ENCODE measurements at regions not wholly inside any gene's neighbourhood (a gene's known extent, or its start where the extent isn't known, plus 50 kb on each side); places are given as distances from the start of the nearest gene placed in this dataset.

DNA sequence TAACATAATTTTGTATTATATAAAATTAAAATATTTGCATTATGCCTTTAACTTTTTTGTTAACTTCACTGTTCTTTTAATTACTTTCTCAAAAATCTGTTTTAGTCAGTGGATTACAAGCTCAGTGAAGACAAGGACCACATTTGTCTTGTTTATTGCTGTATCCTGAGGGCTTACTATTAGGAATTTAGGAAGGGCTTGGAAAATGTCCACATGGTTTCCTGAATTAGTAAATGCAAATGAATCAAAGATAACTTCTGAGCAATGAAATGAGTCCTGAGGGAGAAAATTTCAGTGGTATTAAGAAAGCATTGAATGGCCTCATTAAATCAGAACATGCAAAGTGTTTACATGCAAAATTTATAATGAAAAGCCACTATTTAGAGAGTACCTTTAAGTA, 1293.2 kb upstream of the GOT2 start:
- H3K4me3 ChIP-seq (ENCODE audit: low read depth, poor library complexity, severe bottlenecking), result no peak overlapping the region
- intact Hi-C loops (cut with DNase I; ENCODE audit: low total_unique reads), result no loop called here
- DNase-seq (ENCODE audit: low spot score in 2 of 2), result no peak
- no peak for TF ChIP-seq POLR2A (IDR thresholded peaks at IDR 0.05)
- TF ChIP-seq, protein P1, sequence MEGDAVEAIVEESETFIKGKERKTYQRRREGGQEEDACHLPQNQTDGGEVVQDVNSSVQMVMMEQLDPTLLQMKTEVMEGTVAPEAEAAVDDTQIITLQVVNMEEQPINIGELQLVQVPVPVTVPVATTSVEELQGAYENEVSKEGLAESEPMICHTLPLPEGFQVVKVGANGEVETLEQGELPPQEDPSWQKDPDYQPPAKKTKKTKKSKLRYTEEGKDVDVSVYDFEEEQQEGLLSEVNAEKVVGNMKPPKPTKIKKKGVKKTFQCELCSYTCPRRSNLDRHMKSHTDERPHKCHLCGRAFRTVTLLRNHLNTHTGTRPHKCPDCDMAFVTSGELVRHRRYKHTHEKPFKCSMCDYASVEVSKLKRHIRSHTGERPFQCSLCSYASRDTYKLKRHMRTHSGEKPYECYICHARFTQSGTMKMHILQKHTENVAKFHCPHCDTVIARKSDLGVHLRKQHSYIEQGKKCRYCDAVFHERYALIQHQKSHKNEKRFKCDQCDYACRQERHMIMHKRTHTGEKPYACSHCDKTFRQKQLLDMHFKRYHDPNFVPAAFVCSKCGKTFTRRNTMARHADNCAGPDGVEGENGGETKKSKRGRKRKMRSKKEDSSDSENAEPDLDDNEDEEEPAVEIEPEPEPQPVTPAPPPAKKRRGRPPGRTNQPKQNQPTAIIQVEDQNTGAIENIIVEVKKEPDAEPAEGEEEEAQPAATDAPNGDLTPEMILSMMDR (IDR thresholded peaks at IDR 0.05), result no peak

DNA sequence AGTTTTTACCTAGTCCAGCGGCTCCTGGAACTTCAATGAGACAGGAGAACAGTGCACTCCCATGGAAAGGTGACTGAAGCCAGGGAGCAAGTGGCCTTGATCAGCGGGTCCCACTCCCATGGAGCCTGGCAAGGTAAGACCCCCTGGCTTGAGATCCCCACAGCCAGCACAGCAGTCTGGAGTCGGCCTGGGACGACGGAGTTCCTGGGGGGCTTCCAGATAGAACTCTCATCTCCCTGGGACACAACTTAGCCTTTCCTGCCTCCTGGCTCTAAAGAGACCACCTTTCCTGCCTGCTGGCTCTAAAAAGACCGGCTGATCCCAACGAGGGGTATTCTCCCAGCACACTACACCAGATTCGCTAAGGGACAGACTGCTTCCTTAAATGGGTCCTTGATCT, 1279.0 kb upstream of the GOT2 start:
- WGBS, 2 donors, result 89 to 92% methylated on average over 8 of the region's 8 CpGs
- no peak overlapping the region for H3K4me3 ChIP-seq (ENCODE audit: low read depth, poor library complexity, severe bottlenecking)
- intact Hi-C loops (cut with DNase I; ENCODE audit: low total_unique reads), result no loop called here
- no peak for DNase-seq (ENCODE audit: low spot score in 2 of 2)
- TF ChIP-seq POLR2A (IDR thresholded peaks at IDR 0.05), result no peak
- TF ChIP-seq, protein P1 (IDR thresholded peaks at IDR 0.05), result no peak

- no peak for DNase-seq (ENCODE audit: low spot score in 2 of 2)
- intact Hi-C loops (cut with DNase I; ENCODE audit: low total_unique reads), result no loop called here
- H3K4me3 ChIP-seq (ENCODE audit: low read depth, poor library complexity, severe bottlenecking), result no peak overlapping the region
- WGBS, 2 donors, result 57 to 63% methylated on average over 3 of the region's 3 CpGs
- TF ChIP-seq, protein P1 (IDR thresholded peaks at IDR 0.05), result no peak
- TF ChIP-seq POLR2A (IDR thresholded peaks at IDR 0.05), result no peak
Observed at GRCh38 chr16:60001523-60001922, 1267.4 kb upstream of the GOT2 start.

DNA sequence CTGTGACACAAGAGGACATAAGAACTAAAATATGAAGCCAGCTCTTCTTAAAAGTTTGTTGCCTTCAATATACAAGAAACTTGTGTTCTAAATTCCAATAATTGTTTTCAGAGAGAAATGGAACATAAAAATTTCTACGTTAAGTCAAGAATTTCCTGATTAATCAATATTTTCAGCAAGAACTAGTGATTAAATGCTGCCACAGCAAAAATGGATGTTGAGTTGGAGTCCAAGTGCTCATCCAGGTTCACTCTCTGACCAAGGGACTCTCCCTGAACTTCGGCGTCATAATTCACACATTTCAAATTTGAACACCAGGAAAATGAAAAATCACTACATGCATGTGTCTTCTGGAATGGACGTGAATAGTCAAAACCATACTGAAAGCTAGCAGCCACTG, 1263.6 kb upstream of the GOT2 start:
- DNase-seq (ENCODE audit: low spot score in 2 of 2), result no peak
- 88 to 91% methylated on average over 4 of the region's 4 CpGs for WGBS, 2 donors
- intact Hi-C loops (cut with DNase I; ENCODE audit: low total_unique reads), result no loop called here
- H3K4me3 ChIP-seq (ENCODE audit: low read depth, poor library complexity, severe bottlenecking), result no peak overlapping the region
- TF ChIP-seq POLR2A (IDR thresholded peaks at IDR 0.05), result no peak
- TF ChIP-seq, protein P1 (IDR thresholded peaks at IDR 0.05), result no peak

GRCh38 chr16:59993101-59993500, 1259.0 kb upstream of the GOT2 start:
- DNase-seq (ENCODE audit: low spot score in 2 of 2), result no peak
- no peak for TF ChIP-seq POLR2A (IDR thresholded peaks at IDR 0.05)
- TF ChIP-seq, protein P1 (IDR thresholded peaks at IDR 0.05), result no peak
- H3K4me3 ChIP-seq (ENCODE audit: low read depth, poor library complexity, severe bottlenecking), result no peak overlapping the region
- 73 to 91% methylated on average over 10 of the region's 10 CpGs for WGBS, 2 donors
- intact Hi-C loops (cut with DNase I; ENCODE audit: low total_unique reads), result no loop called here

GRCh38 chr16:59991171-59991570, 1257.1 kb upstream of the GOT2 start:
- DNase-seq (ENCODE audit: low spot score in 2 of 2), result no peak
- WGBS, 2 donors, result 66 to 68% methylated on average over 2 of the region's 2 CpGs
- intact Hi-C loops (cut with DNase I; ENCODE audit: low total_unique reads), result no loop called here
- TF ChIP-seq, protein P1 (IDR thresholded peaks at IDR 0.05), result no peak
- no peak for TF ChIP-seq POLR2A (IDR thresholded peaks at IDR 0.05)
- no peak overlapping the region for H3K4me3 ChIP-seq (ENCODE audit: low read depth, poor library complexity, severe bottlenecking)

Measured in lower leg skin (tissue), 4 donors.